Kidney (tissue), 13 donors: ENCODE measurements at regions not wholly inside any gene's neighbourhood (a gene's known extent, or its start where the extent isn't known, plus 50 kb on each side); places are given as distances from the start of the nearest gene placed in this dataset.
A peak's percentile ranks its signal among the peaks of the same experiment; 100 is the strongest.

Experiments
- DNase-seq, 5 donors: peaks; one replicate each; pipeline ENCODE4 v3.0.0-alpha.2; 2013 to 2020
- FAIRE-seq: peaks from 2 replicates; lab custom pipeline; 2012; peaks lifted over from hg19 to GRCh38; lab: Jason Lieb, UNC
- H3K27ac ChIP-seq, 2 donors: one replicate each; pipeline ENCODE4 v1.7.0; 2013; ENCODE audit warnings: low read depth in 2 of 2, low read length in 2 of 2, inconsistent platforms in 1 of 2
- H3K27me3 ChIP-seq: one replicate; pipeline ENCODE4 v1.7.1; 2013; ENCODE audit warnings: low read length, inconsistent platforms; ENCODE audit not compliant: control insufficient read depth, insufficient read depth
- H3K36me3 ChIP-seq, 3 donors: one replicate each; pipeline versions ENCODE4 v1.7.0 to v1.7.1; 2013; ENCODE audit warnings: low read length in 3 of 3, control low read depth in 1 of 3, inconsistent platforms in 1 of 3; ENCODE audit not compliant: insufficient read depth in 3 of 3, control insufficient read depth in 2 of 3
- H3K4me1 ChIP-seq, 3 donors: one replicate each; pipeline versions ENCODE4 v1.7.0 to v1.7.1; 2013; ENCODE audit warnings: low read length in 3 of 3, inconsistent platforms in 1 of 3, low read depth in 1 of 3; ENCODE audit not compliant: control insufficient read depth in 2 of 3, insufficient read depth in 2 of 3
- H3K4me3 ChIP-seq, 3 donors: one replicate each; pipeline versions ENCODE4 v1.7.0 to v1.8.1; 2013; ENCODE audit warnings: low read length in 3 of 3, control low read depth in 1 of 3, inconsistent platforms in 1 of 3
- H3K9ac ChIP-seq, 3 donors: one replicate each; pipeline versions ENCODE4 v1.7.0 to v1.7.1; 2013; ENCODE audit warnings: low read length in 3 of 3, control low read depth in 1 of 3, inconsistent platforms in 1 of 3
- H3K9me3 ChIP-seq, 3 donors: one replicate each; pipeline versions ENCODE4 v1.7.0 to v1.7.1; 2013; ENCODE audit warnings: low read length in 3 of 3, control low read depth in 1 of 3, inconsistent platforms in 1 of 3; ENCODE audit not compliant: control insufficient read depth in 2 of 3, insufficient read depth in 1 of 3
- CTCF ChIP-seq: IDR thresholded peaks from 3 replicates; pipeline ENCODE4 v1.5.1; 2012; ENCODE audit warnings: mild to moderate bottlenecking, moderate library complexity, borderline replicate concordance; ENCODE audit not compliant: insufficient read depth; ENCODE audit errors: extremely low read depth
- intact Hi-C: fragments of 100-400 bp; cut with DNase I; formaldehyde crosslinking; loops from one replicate; pipeline ENCODE4 v1.11.1; 2022
- donor health status: control.
- donor health status: control.
- donor health status: control.
- donor health status: control.
- donor health status: control.
- donor health status: DM: yes; HTN: yes; CAD: no.
- donor health status: Normal renal cell carcinoma (clear cell type).

GRCh38 chr2:198546122-198546521, 741.7 kb downstream of the PLCL1 start:
- intact Hi-C loops = no loop called here
- H3K9me3 ChIP-seq = no peaks in the 10 kb centered on the region

GRCh38 chr2:198545411-198545810, 741.0 kb downstream of the PLCL1 start:
- FAIRE-seq (no peak), DNase-seq (peak in 3 of 5 donors; percentile 14 to 38 (median 29))
- TF ChIP-seq CTCF = no peak
- intact Hi-C loops = no loop called here
- no peak overlapping the region for H3K27ac ChIP-seq
- no peaks in the 10 kb centered on the region for H3K9me3 ChIP-seq
- H3K36me3 ChIP-seq = no peaks in the 10 kb centered on the region
- H3K9ac ChIP-seq = no peak overlapping the region
- no peak overlapping the region for H3K4me3 ChIP-seq
- no peaks in the 10 kb centered on the region for H3K27me3 ChIP-seq
- H3K4me1 ChIP-seq = no peaks in the 10 kb centered on the region

More at GRCh38 chr2:198546122-198546521, 741.7 kb downstream of the PLCL1 start:
- Histone ChIP-seq H3K4me3 (no peak overlapping the region), H3K27me3 (no peaks in the 10 kb centered on the region), H3K9ac (no peak overlapping the region), H3K36me3 (no peaks in the 10 kb centered on the region), H3K27ac (no peak overlapping the region), H3K4me1 (no peaks in the 10 kb centered on the region)
- DNase-seq (peak in 2 of 5 donors; percentile 13 to 26), FAIRE-seq (no peak)
- TF ChIP-seq CTCF = no peak

GRCh38 chr2:198544461-198544860, 740.1 kb downstream of the PLCL1 start:
- no peak for TF ChIP-seq CTCF
- intact Hi-C loops = no loop called here

GRCh38 chr2:198534756-198535155, 730.4 kb downstream of the PLCL1 start:
- no peak for FAIRE-seq
- no peak for DNase-seq
- TF ChIP-seq CTCF = no peak
- no peaks in the 10 kb centered on the region for H3K27me3 ChIP-seq
- H3K4me3 ChIP-seq = no peak overlapping the region
- H3K36me3 ChIP-seq = no peaks in the 10 kb centered on the region
- intact Hi-C loops = no loop called here
- no peak overlapping the region for H3K9ac ChIP-seq
- no peak overlapping the region for H3K27ac ChIP-seq
- no peaks in the 10 kb centered on the region for H3K4me1 ChIP-seq
- H3K9me3 ChIP-seq = no peaks in the 10 kb centered on the region

More at GRCh38 chr2:198544461-198544860, 740.1 kb downstream of the PLCL1 start:
- no peaks in the 10 kb centered on the region for H3K4me1 ChIP-seq
- H3K9ac ChIP-seq = no peak overlapping the region
- FAIRE-seq (no peak), DNase-seq (no peak)
- H3K27ac ChIP-seq = no peak overlapping the region
- no peak overlapping the region for H3K4me3 ChIP-seq
- H3K9me3 ChIP-seq = no peaks in the 10 kb centered on the region
- no peaks in the 10 kb centered on the region for H3K27me3 ChIP-seq
- no peaks in the 10 kb centered on the region for H3K36me3 ChIP-seq
